ENCODE measurements at regions not wholly inside any gene's neighbourhood (a gene's known extent, or its start where the extent isn't known, plus 50 kb on each side); places are given as distances from the start of the nearest gene placed in this dataset.

DNA sequence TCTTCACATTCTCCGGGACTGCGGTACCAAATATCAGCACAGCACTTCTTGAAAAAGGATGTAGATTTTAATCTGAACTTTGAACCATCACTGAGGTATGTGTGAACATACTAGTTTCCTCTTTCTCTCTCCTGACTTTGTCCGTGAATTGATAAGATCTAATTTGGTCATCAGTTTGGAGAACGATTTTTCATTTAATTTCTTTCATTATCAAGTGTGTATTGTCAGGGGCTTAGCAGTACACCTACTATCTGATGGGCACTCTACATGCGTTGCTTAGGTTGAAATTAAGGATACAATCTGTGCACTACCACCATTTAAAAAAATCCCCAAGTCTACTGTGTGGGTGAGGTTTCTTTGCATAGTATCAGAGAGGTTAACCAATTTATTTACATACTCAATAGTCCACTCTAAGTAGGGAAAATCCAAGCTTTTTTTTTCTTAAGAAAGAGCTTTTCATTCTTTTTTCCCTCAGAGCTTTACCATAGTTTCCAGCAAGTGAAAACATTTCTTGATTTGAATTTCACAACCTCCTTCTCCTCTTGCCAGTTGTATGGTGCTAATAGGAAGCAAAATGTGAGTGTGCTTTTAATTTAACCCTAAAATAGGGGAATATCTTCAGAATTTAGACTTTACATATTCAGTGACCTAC is 105.4 kb upstream of the ESR1 start:
- Mint-ChIP-seq H3K27ac (no peak overlapping the region), H3K36me3 (ENCODE audit: low read depth) (no peaks in the 10 kb centered on the region), H3K27me3 (ENCODE audit: insufficient read depth) (0 out of 2 replicates have a peak, but pooled peaks cover 2% of the 10 kb centered on the region), H3K9me3 (no peaks in the 10 kb centered on the region; the same call in 1 of the 2 replicates), H3K4me1 (ENCODE audit: low read depth) (no peaks in the 10 kb centered on the region), H3K4me3 (no peak overlapping the region)
- TF ChIP-seq, protein P1, sequence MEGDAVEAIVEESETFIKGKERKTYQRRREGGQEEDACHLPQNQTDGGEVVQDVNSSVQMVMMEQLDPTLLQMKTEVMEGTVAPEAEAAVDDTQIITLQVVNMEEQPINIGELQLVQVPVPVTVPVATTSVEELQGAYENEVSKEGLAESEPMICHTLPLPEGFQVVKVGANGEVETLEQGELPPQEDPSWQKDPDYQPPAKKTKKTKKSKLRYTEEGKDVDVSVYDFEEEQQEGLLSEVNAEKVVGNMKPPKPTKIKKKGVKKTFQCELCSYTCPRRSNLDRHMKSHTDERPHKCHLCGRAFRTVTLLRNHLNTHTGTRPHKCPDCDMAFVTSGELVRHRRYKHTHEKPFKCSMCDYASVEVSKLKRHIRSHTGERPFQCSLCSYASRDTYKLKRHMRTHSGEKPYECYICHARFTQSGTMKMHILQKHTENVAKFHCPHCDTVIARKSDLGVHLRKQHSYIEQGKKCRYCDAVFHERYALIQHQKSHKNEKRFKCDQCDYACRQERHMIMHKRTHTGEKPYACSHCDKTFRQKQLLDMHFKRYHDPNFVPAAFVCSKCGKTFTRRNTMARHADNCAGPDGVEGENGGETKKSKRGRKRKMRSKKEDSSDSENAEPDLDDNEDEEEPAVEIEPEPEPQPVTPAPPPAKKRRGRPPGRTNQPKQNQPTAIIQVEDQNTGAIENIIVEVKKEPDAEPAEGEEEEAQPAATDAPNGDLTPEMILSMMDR (IDR thresholded peaks at IDR 0.05): no peak
- no peak for DNase-seq

DNA sequence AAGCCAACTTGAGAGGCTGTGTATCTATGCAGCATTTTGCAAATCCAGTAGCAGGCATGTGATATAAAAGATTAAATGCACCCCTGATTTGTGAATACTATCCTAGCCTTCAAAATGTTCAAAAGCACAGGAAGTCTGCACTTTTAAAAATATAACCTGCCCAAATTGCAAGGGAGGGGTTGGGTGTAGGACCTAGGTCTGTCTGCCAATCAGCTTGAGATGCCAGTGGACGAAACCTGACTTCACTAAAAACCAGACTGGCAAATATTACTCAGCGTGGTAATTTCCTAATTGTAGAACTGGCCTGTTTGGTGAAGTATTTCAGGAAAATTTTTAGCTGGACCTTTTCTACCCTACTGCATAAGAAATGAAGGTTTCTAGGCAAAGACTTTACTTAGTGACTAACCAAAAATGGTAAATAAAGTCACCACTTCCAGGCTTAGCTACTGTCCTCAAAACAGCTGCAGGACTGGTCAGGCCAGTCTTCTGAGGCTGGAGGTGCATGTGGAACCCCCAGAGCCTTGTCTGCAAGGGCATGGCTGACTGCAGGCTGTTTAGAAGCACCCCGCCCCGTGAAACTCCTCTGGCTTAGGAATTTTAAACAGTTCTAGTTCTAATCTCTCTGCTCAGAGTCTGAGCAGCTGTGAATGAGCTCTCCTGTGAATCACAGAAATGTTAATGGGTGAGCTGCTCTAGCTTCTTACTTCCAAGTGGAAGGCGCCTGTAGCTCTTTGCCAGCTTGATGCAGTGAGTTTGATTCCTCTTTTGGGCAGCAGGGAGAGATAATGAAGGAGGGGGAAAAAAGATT is 104.4 kb upstream of the ESR1 start:
- DNase-seq: no peak

DNA sequence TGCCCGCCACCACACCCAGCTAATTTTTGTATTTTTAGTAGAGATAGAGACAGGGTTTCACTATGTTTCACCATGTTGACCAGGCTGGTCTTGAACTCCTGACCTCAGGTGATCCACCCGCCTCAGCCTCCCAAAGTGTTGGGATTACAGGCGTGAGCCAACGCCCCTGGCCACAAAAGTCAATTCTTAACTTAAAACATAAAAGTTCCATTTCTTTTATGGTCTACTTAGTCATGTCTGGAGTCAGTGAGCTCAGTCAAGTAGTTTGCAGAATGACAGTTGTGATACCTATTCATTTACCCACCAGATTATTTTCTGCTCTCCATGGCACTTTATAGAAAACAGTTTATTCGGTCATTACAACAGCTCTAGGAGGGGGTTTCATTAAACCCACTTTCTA is 103.1 kb upstream of the ESR1 start:
- TF ChIP-seq, protein P1 (IDR thresholded peaks at IDR 0.05): no peak
- no peak overlapping the region for H3K4me3 Mint-ChIP-seq
- H3K4me1 Mint-ChIP-seq (ENCODE audit: low read depth): no peaks in the 10 kb centered on the region
- DNase-seq: no peak
- H3K27ac Mint-ChIP-seq: no peak overlapping the region
- H3K27me3 Mint-ChIP-seq (ENCODE audit: insufficient read depth): no peaks in the 10 kb centered on the region
- H3K9me3 Mint-ChIP-seq: no peaks in the 10 kb centered on the region; the same call in 1 of the 2 replicates
- no peaks in the 10 kb centered on the region for H3K36me3 Mint-ChIP-seq (ENCODE audit: low read depth)

More for the DNA sequence above, 104.4 kb upstream of the ESR1 start:
- TF ChIP-seq, protein P1 (IDR thresholded peaks at IDR 0.05): no peak
- no peaks in the 10 kb centered on the region for H3K36me3 Mint-ChIP-seq (ENCODE audit: low read depth)
- no peak overlapping the region for H3K4me3 Mint-ChIP-seq
- no peak overlapping the region for H3K27ac Mint-ChIP-seq
- no peaks in the 10 kb centered on the region for H3K27me3 Mint-ChIP-seq (ENCODE audit: insufficient read depth)
- no peaks in the 10 kb centered on the region for H3K4me1 Mint-ChIP-seq (ENCODE audit: low read depth)
- no peaks in the 10 kb centered on the region; the same call in 1 of the 2 replicates for H3K9me3 Mint-ChIP-seq

DNA sequence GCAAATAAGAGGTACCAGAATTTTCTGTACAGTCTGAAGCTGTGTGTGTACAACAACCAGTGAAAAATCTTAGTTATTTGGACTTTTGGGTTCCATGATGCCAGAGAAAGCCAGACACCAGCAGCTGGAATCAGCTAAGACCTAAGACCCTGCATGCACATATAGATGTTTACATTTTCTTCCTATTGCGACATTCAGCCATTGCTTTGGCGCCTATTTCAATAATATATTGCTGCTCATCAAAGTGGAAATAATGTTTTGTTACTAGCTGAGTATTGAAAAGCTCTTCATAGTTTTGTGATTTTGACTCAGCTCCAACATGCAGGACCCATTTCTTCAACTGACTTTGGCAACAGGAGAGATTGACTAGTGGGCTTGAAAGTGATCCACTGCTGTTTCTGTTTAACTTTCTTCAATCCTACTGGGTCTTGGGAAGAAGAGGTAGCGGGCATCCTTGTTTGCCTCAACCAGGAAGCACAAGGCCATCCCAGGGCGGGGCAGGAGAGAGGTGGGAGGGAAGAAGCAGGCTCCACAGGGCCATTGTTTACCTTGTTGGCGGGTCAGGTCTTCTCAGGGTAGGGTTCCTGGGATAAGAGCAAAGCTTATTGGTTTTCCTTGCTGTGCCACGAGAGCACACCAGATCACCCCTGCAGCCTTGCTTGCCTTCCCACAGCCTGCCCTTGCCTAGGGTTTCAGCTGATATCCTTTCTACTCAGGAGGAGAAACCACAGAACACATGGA is 101.3 kb upstream of the ESR1 start:
- no peaks in the 10 kb centered on the region for H3K27me3 Mint-ChIP-seq (ENCODE audit: insufficient read depth)
- H3K4me3 Mint-ChIP-seq: no peak overlapping the region
- H3K36me3 Mint-ChIP-seq (ENCODE audit: low read depth): no peaks in the 10 kb centered on the region
- no peaks in the 10 kb centered on the region for H3K4me1 Mint-ChIP-seq (ENCODE audit: low read depth)
- no peak for DNase-seq
- H3K27ac Mint-ChIP-seq: no peak overlapping the region
- TF ChIP-seq, protein P1 (IDR thresholded peaks at IDR 0.05): no peak
- H3K9me3 Mint-ChIP-seq: no peaks in the 10 kb centered on the region; the same call in 1 of the 2 replicates

DNA sequence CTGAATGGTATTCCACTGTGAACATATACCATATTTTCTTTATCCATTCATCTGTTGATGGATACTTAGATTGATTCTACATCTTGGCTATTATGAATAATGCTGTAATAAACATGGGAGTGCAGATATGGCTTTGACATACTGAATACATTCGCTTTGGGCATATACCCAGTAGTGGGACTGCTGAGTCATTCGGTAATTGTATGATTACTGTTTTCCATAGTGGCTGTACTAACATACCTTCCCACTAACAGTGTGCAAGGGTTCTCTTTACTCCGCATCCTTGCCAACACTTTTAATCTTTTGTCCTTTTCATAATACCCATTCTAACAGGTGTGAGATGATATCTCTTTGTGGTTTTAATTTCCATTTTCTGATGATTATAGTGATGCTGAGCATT is 98.2 kb upstream of the ESR1 start:
- H3K36me3 Mint-ChIP-seq (ENCODE audit: low read depth): no peaks in the 10 kb centered on the region
- H3K4me1 Mint-ChIP-seq (ENCODE audit: low read depth): no peaks in the 10 kb centered on the region
- no peak overlapping the region for H3K27ac Mint-ChIP-seq
- no peak overlapping the region for H3K4me3 Mint-ChIP-seq
- TF ChIP-seq, protein P1 (IDR thresholded peaks at IDR 0.05): no peak
- no peaks in the 10 kb centered on the region; the same call in 1 of the 2 replicates for H3K9me3 Mint-ChIP-seq
- DNase-seq: no peak
- no peaks in the 10 kb centered on the region for H3K27me3 Mint-ChIP-seq (ENCODE audit: insufficient read depth)

All from HFFc6 (cell line).